ENCODE measurements at regions not wholly inside any gene's neighbourhood (a gene's known extent, or its start where the extent isn't known, plus 50 kb on each side); places are given as distances from the start of the nearest gene placed in this dataset.

- ChIA-PET POLR2A (ENCODE audit: unreplicated experiment) (no interaction called here), CTCF (interaction anchor here (1.1 kb wide), 1 partner anchor 22 kb away, joined by 3 read pairs; no protein-coding TSS in a partner anchor)
- dilution Hi-C loops (cut with HindIII; ENCODE audit: low sequenced_read_pairs, unreplicated experiment), result no loop called here
- Histone ChIP-seq H2AK5ac (ENCODE audit: low read depth, low read length) (no peak overlapping the region), H4K20me1 (ENCODE audit: insufficient read depth, low read length) (no peaks in the 10 kb centered on the region), H3K27ac (ENCODE audit: insufficient read depth, low read length) (no peak overlapping the region), H3K4me3 (ENCODE audit: insufficient read depth, low read depth, low read length) (no peak overlapping the region), H3K23ac (ENCODE audit: low read depth, low read length) (no peak overlapping the region), H3K27me3 (ENCODE audit: control insufficient read depth, insufficient read depth, low read length) (no peaks in the 10 kb centered on the region), H3K79me1 (ENCODE audit: low read depth in 1 of 2, low read length in 2 of 2) (no peaks in the 10 kb centered on the region), H4K8ac (ENCODE audit: low read depth in 2 of 2, low read length in 2 of 2) (no peak overlapping the region), H2BK120ac (ENCODE audit: low read depth, low read length) (no peak overlapping the region), H3K56ac (ENCODE audit: extremely low read depth, insufficient read depth, low read length) (no peak overlapping the region), H3K9me1 (ENCODE audit: insufficient read depth, low read length) (no peaks in the 10 kb centered on the region), H2BK5ac (ENCODE audit: low read depth, low read length, poor library complexity, severe bottlenecking) (no peak overlapping the region), H3K4me1 (ENCODE audit: control insufficient read depth, insufficient read depth, low read length) (no peaks in the 10 kb centered on the region), H3K4me2 (ENCODE audit: low read depth, low read length) (no peak overlapping the region), H3K18ac (ENCODE audit: low read depth, low read length) (no peak overlapping the region), H4K91ac (ENCODE audit: insufficient read depth, low read depth, low read length) (no peak overlapping the region), H4K5ac (ENCODE audit: low read depth, low read length) (no peak overlapping the region), H2AK9ac (replicated peaks; ENCODE audit: low read depth, low read length, poor library complexity) (no peak overlapping the region), H2BK20ac (ENCODE audit: low read depth, low read length) (no peak overlapping the region), H3K9me3 (ENCODE audit: control insufficient read depth, insufficient read depth, low read length) (no peaks in the 10 kb centered on the region), H2BK15ac (ENCODE audit: low read depth, low read length) (no peak overlapping the region), H2AFZ (replicated peaks; ENCODE audit: low read length, poor library complexity) (no peak overlapping the region), H3K4ac (ENCODE audit: low read depth, low read length) (no peak overlapping the region), H3K36me3 (ENCODE audit: control insufficient read depth, insufficient read depth, low read length) (no peaks in the 10 kb centered on the region), H3K14ac (replicated peaks; ENCODE audit: low read depth, low read length) (no peak overlapping the region), H3K9ac (ENCODE audit: low read depth, low read length) (no peak overlapping the region)
- DNase-seq (peak; percentile 6), ATAC-seq (ENCODE audit: low read depth) (no peak)
- TF ChIP-seq FOS (IDR thresholded peaks at IDR 0.05; ENCODE audit: low read depth, low read length) (no peak), MAFK (IDR thresholded peaks at IDR 0.05; ENCODE audit: low read depth, low read length) (no peak), CTCF (conservative IDR thresholded peaks at IDR 0.05; ENCODE audit: low read depth, low read length) (no peak), BHLHE40 (IDR thresholded peaks at IDR 0.05; ENCODE audit: low read depth, low read length) (no peak), RCOR1 (IDR thresholded peaks at IDR 0.05; ENCODE audit: insufficient replicate concordance, low read length) (no peak), NFE2L2 (IDR thresholded peaks at IDR 0.05; ENCODE audit: low read depth, low read length) (no peak), MXI1 (IDR thresholded peaks at IDR 0.05; ENCODE audit: borderline replicate concordance, low read depth, low read length) (no peak), CEBPB (IDR thresholded peaks at IDR 0.05; ENCODE audit: low read depth, low read length) (no peak), RAD21 (IDR thresholded peaks at IDR 0.05; ENCODE audit: low read length) (no peak), POLR2A (IDR thresholded peaks at IDR 0.05; ENCODE audit: low read depth, low read length) (no peak), RFX5 (IDR thresholded peaks at IDR 0.05; ENCODE audit: low read depth, low read length) (no peak), USF2 (IDR thresholded peaks at IDR 0.05; ENCODE audit: low read depth, low read length) (no peak), ELK1 (IDR thresholded peaks at IDR 0.05; ENCODE audit: borderline replicate concordance, low read depth, low read length) (no peak), SMC3 (IDR thresholded peaks at IDR 0.05; ENCODE audit: low read depth, low read length) (no peak), MAZ (IDR thresholded peaks at IDR 0.05; ENCODE audit: borderline replicate concordance, low read depth, low read length) (no peak), CHD1 (IDR thresholded peaks at IDR 0.05; ENCODE audit: low read depth, low read length) (no peak)
- in situ Hi-C loops (cut with MboI; ENCODE audit: low sequenced_read_pairs), result no loop called here
- BruUV-seq (replicated peaks), result no TSS peak
- no CpG with 5 or more reads among the region's 1 CpG for WGBS, 2 experiments (ENCODE audit: extremely low coverage in 2 of 2, insufficient read length in 1 of 2)
- intact Hi-C loops (cut with micrococcal nuclease), result no loop called here
These were observed 748.9 kb downstream of the MECOM start for GRCh38 chr3:168914662-168915061.
